Osteocyte (in vitro differentiated cells): ENCODE measurements at regions not wholly inside any gene's neighbourhood (a gene's known extent, or its start where the extent isn't known, plus 50 kb on each side); places are given as distances from the start of the nearest gene placed in this dataset.

ENCODE experiments used
- DNase-seq: peaks from one replicate; pipeline ENCODE4 v3.0.0; 2021; ENCODE audit warnings: mixed read lengths; ENCODE audit not compliant: unreplicated experiment; ENCODE audit errors: extremely low spot score
- H3K27ac Mint-ChIP-seq: one replicate; pipeline ENCODE4 v1.8.0; 2021; ENCODE audit warnings: mild to moderate bottlenecking, mixed read lengths; ENCODE audit not compliant: unreplicated experiment
- H3K27me3 Mint-ChIP-seq: one replicate; pipeline ENCODE4 v1.8.0; 2021; ENCODE audit warnings: mixed read lengths; ENCODE audit not compliant: unreplicated experiment
- H3K36me3 Mint-ChIP-seq: one replicate; pipeline ENCODE4 v1.8.0; 2021; ENCODE audit warnings: mixed read lengths; ENCODE audit not compliant: unreplicated experiment
- H3K4me1 Mint-ChIP-seq: one replicate; pipeline ENCODE4 v1.8.0; 2021; ENCODE audit warnings: mixed read lengths; ENCODE audit not compliant: unreplicated experiment
- H3K4me3 Mint-ChIP-seq: one replicate; pipeline ENCODE4 v1.8.0; 2021; ENCODE audit warnings: mild to moderate bottlenecking, moderate library complexity, mixed read lengths; ENCODE audit not compliant: unreplicated experiment
- H3K9me3 Mint-ChIP-seq: one replicate; pipeline ENCODE4 v1.8.0; 2021; ENCODE audit warnings: mixed read lengths; ENCODE audit not compliant: unreplicated experiment
- CTCF ChIP-seq: fragments of 200-600 bp; sonication (generic); IDR thresholded peaks from 2 replicates; pipeline ENCODE4 v1.5.0; 2021; ENCODE audit warnings: antibody characterized with exemption, mild to moderate bottlenecking, moderate library complexity

- Mint-ChIP-seq H3K27me3 (peaks cover 19% of the 10 kb centered on the region), H3K27ac (no peak overlapping the region), H3K36me3 (no peaks in the 10 kb centered on the region), H3K9me3 (peaks cover 16% of the 10 kb centered on the region), H3K4me1 (no peaks in the 10 kb centered on the region), H3K4me3 (no peak overlapping the region)
- no peak for TF ChIP-seq CTCF
- DNase-seq, result no peak
Observed at GRCh38 chr12:67496581-67496980, 152.0 kb upstream of the DYRK2 start.

GRCh38 chr12:67498991-67499390, 149.6 kb upstream of the DYRK2 start:
- no peak for TF ChIP-seq CTCF
- DNase-seq, result no peak
- Mint-ChIP-seq H3K27ac (no peak overlapping the region), H3K27me3 (peaks cover 9% of the 10 kb centered on the region), H3K9me3 (peaks cover 6% of the 10 kb centered on the region), H3K36me3 (no peaks in the 10 kb centered on the region), H3K4me3 (no peak overlapping the region), H3K4me1 (no peaks in the 10 kb centered on the region)

GRCh38 chr12:67501362-67501761, 147.2 kb upstream of the DYRK2 start:
- Mint-ChIP-seq H3K36me3 (no peaks in the 10 kb centered on the region), H3K4me3 (no peak overlapping the region), H3K9me3 (no peaks in the 10 kb centered on the region), H3K27ac (no peak overlapping the region), H3K4me1 (no peaks in the 10 kb centered on the region), H3K27me3 (peaks cover 9% of the 10 kb centered on the region)
- DNase-seq, result no peak
- TF ChIP-seq CTCF, result no peak

GRCh38 chr12:67504026-67504425, 144.5 kb upstream of the DYRK2 start:
- DNase-seq, result no peak
- TF ChIP-seq CTCF, result no peak
- H3K4me1 Mint-ChIP-seq, result no peaks in the 10 kb centered on the region
- H3K36me3 Mint-ChIP-seq, result no peaks in the 10 kb centered on the region
- no peaks in the 10 kb centered on the region for H3K27me3 Mint-ChIP-seq
- no peaks in the 10 kb centered on the region for H3K9me3 Mint-ChIP-seq
- no peak overlapping the region for H3K4me3 Mint-ChIP-seq
- H3K27ac Mint-ChIP-seq, result no peak overlapping the region

- H3K27me3 Mint-ChIP-seq, result no peaks in the 10 kb centered on the region
- no peaks in the 10 kb centered on the region for H3K36me3 Mint-ChIP-seq
- H3K9me3 Mint-ChIP-seq, result no peaks in the 10 kb centered on the region
- no peak overlapping the region for H3K27ac Mint-ChIP-seq
- no peak for DNase-seq
- no peak overlapping the region for H3K4me3 Mint-ChIP-seq
- H3K4me1 Mint-ChIP-seq, result no peaks in the 10 kb centered on the region
- TF ChIP-seq CTCF, result no peak
Observed at GRCh38 chr12:67506739-67507138, 141.8 kb upstream of the DYRK2 start.
